ENCODE measurements at regions not wholly inside any gene's neighbourhood (a gene's known extent, or its start where the extent isn't known, plus 50 kb on each side); places are given as distances from the start of the nearest gene placed in this dataset.

GRCh38 chr7:83808982-83809381 is 160.0 kb upstream of the SEMA3E start:
- Histone ChIP-seq H3K4ac (ENCODE audit: low read depth in 1 of 2, low read length in 2 of 2) (no peak overlapping the region), H3K36me3 (ENCODE audit: control insufficient read depth in 1 of 2, insufficient read depth in 2 of 2, low read depth in 1 of 2, low read length in 2 of 2) (no peaks in the 10 kb centered on the region), H3K9ac (ENCODE audit: low read length) (no peak overlapping the region), H3K14ac (ENCODE audit: low read length in 2 of 2) (no peak overlapping the region), H3K27ac (ENCODE audit: low read length, poor library complexity, severe bottlenecking) (no peak overlapping the region), H3K23ac (ENCODE audit: low read length in 2 of 2) (no peak overlapping the region), H3K18ac (ENCODE audit: low read depth in 1 of 2, low read length in 2 of 2) (no peak overlapping the region), H2AFZ (ENCODE audit: low read depth, low read length) (no peak overlapping the region), H3K27me3 (ENCODE audit: control insufficient read depth in 1 of 2, insufficient read depth in 1 of 2, low read length in 2 of 2) (no peaks in the 10 kb centered on the region), H2BK120ac (ENCODE audit: low read depth, low read length) (no peak overlapping the region), H2AK5ac (ENCODE audit: low read length, severe bottlenecking) (no peak overlapping the region), H3K9me3 (ENCODE audit: control insufficient read depth, low read length) (peaks cover 6% of the 10 kb centered on the region), H3K4me3 (ENCODE audit: insufficient read depth in 1 of 2, low read depth in 1 of 2, low read length in 2 of 2) (no peak overlapping the region), H3K79me1 (replicated peaks; ENCODE audit: low read length, poor library complexity, severe bottlenecking) (no peaks in the 10 kb centered on the region), H3K4me2 (ENCODE audit: low read length, poor library complexity, severe bottlenecking) (no peak overlapping the region), H2BK15ac (ENCODE audit: low read depth, poor library complexity, severe bottlenecking) (no peak overlapping the region), H3K4me1 (ENCODE audit: control insufficient read depth, insufficient read depth, low read depth, low read length) (no peaks in the 10 kb centered on the region), H2BK5ac (ENCODE audit: low read depth, low read length, poor library complexity, severe bottlenecking) (no peak overlapping the region), H4K91ac (ENCODE audit: low read length) (no peak overlapping the region), H4K8ac (ENCODE audit: low read length) (no peak overlapping the region), H2BK12ac (ENCODE audit: low read length in 2 of 2) (no peak overlapping the region)
- 94% methylated on average over 2 of the region's 2 CpGs for WGBS
- no peak for DNase-seq

GRCh38 chr7:83807774-83808173 is 158.8 kb upstream of the SEMA3E start:
- Histone ChIP-seq H3K79me1 (replicated peaks; ENCODE audit: low read length, poor library complexity, severe bottlenecking) (no peaks in the 10 kb centered on the region), H3K4ac (ENCODE audit: low read depth in 1 of 2, low read length in 2 of 2) (no peak overlapping the region), H2BK5ac (ENCODE audit: low read depth, low read length, poor library complexity, severe bottlenecking) (no peak overlapping the region), H2AK5ac (ENCODE audit: low read length, severe bottlenecking) (no peak overlapping the region), H3K27me3 (ENCODE audit: control insufficient read depth in 1 of 2, insufficient read depth in 1 of 2, low read length in 2 of 2) (no peaks in the 10 kb centered on the region), H2BK15ac (ENCODE audit: low read depth, poor library complexity, severe bottlenecking) (no peak overlapping the region), H3K23ac (ENCODE audit: low read length in 2 of 2) (no peak overlapping the region), H3K4me3 (ENCODE audit: insufficient read depth in 1 of 2, low read depth in 1 of 2, low read length in 2 of 2) (no peak overlapping the region), H3K36me3 (ENCODE audit: control insufficient read depth in 1 of 2, insufficient read depth in 2 of 2, low read depth in 1 of 2, low read length in 2 of 2) (no peaks in the 10 kb centered on the region), H3K18ac (ENCODE audit: low read depth in 1 of 2, low read length in 2 of 2) (no peak overlapping the region), H3K27ac (ENCODE audit: low read length, poor library complexity, severe bottlenecking) (no peak overlapping the region), H4K8ac (ENCODE audit: low read length) (no peak overlapping the region), H2AFZ (ENCODE audit: low read depth, low read length) (no peak overlapping the region), H4K91ac (ENCODE audit: low read length) (no peak overlapping the region), H2BK120ac (ENCODE audit: low read depth, low read length) (no peak overlapping the region), H3K4me1 (ENCODE audit: control insufficient read depth, insufficient read depth, low read depth, low read length) (no peaks in the 10 kb centered on the region), H3K14ac (ENCODE audit: low read length in 2 of 2) (no peak overlapping the region), H3K9me3 (ENCODE audit: control insufficient read depth, low read length) (peaks cover 5% of the 10 kb centered on the region), H2BK12ac (ENCODE audit: low read length in 2 of 2) (no peak overlapping the region), H3K9ac (ENCODE audit: low read length) (no peak overlapping the region), H3K4me2 (ENCODE audit: low read length, poor library complexity, severe bottlenecking) (no peak overlapping the region)
- DNase-seq: no peak
- 82% methylated on average over 4 of the region's 4 CpGs for WGBS

- no peaks in the 10 kb centered on the region for H3K27me3 ChIP-seq (ENCODE audit: control insufficient read depth in 1 of 2, insufficient read depth in 1 of 2, low read length in 2 of 2)
- no peak overlapping the region for H3K4me3 ChIP-seq (ENCODE audit: insufficient read depth in 1 of 2, low read depth in 1 of 2, low read length in 2 of 2)
- no peak overlapping the region for H3K23ac ChIP-seq (ENCODE audit: low read length in 2 of 2)
- H2BK12ac ChIP-seq (ENCODE audit: low read length in 2 of 2): no peak overlapping the region
- H2BK120ac ChIP-seq (ENCODE audit: low read depth, low read length): no peak overlapping the region
- H3K27ac ChIP-seq (ENCODE audit: low read length, poor library complexity, severe bottlenecking): no peak overlapping the region
- no peak overlapping the region for H4K91ac ChIP-seq (ENCODE audit: low read length)
- no peak overlapping the region for H3K4me2 ChIP-seq (ENCODE audit: low read length, poor library complexity, severe bottlenecking)
- H4K8ac ChIP-seq (ENCODE audit: low read length): no peak overlapping the region
- H3K14ac ChIP-seq (ENCODE audit: low read length in 2 of 2): no peak overlapping the region
- no peaks in the 10 kb centered on the region for H3K9me3 ChIP-seq (ENCODE audit: control insufficient read depth, low read length)
- no peak overlapping the region for H3K4ac ChIP-seq (ENCODE audit: low read depth in 1 of 2, low read length in 2 of 2)
- H3K79me1 ChIP-seq (replicated peaks; ENCODE audit: low read length, poor library complexity, severe bottlenecking): no peaks in the 10 kb centered on the region
- no peak overlapping the region for H2BK15ac ChIP-seq (ENCODE audit: low read depth, poor library complexity, severe bottlenecking)
- DNase-seq: no peak
- no peak overlapping the region for H2BK5ac ChIP-seq (ENCODE audit: low read depth, low read length, poor library complexity, severe bottlenecking)
- no peaks in the 10 kb centered on the region for H3K36me3 ChIP-seq (ENCODE audit: control insufficient read depth in 1 of 2, insufficient read depth in 2 of 2, low read depth in 1 of 2, low read length in 2 of 2)
- H3K9ac ChIP-seq (ENCODE audit: low read length): no peak overlapping the region
- H2AK5ac ChIP-seq (ENCODE audit: low read length, severe bottlenecking): no peak overlapping the region
- no CpG with 5 or more reads among the region's 1 CpG for WGBS
- H2AFZ ChIP-seq (ENCODE audit: low read depth, low read length): no peak overlapping the region
- no peaks in the 10 kb centered on the region for H3K4me1 ChIP-seq (ENCODE audit: control insufficient read depth, insufficient read depth, low read depth, low read length)
- H3K18ac ChIP-seq (ENCODE audit: low read depth in 1 of 2, low read length in 2 of 2): no peak overlapping the region
Observed at GRCh38 chr7:83806538-83806937, 157.6 kb upstream of the SEMA3E start.

DNA sequence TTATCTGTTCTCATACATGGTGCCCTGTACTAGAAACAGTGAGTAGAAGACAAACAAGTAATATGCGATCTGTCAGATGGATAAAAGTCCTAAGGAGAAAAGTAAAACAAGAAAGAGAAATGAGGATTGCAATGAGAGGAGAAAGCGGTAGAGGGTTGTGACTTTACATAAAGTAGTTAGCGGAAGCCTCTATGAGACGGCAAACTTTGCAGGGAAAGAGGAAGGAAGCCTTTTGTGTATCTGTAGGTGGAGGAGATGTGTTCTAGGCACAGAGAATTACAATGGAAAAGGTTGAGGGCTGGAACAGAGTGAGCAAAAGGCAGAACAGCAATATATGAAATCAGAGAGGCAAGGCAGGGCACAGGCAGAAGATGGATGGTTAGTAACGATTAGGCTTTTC is 150.4 kb upstream of the SEMA3E start:
- WGBS: 97% methylated on average over 5 of the region's 5 CpGs
- no peak overlapping the region for H3K23ac ChIP-seq (ENCODE audit: low read length in 2 of 2)

More for the DNA sequence above, 150.4 kb upstream of the SEMA3E start:
- Histone ChIP-seq H3K4ac (ENCODE audit: low read depth in 1 of 2, low read length in 2 of 2) (no peak overlapping the region), H3K79me1 (replicated peaks; ENCODE audit: low read length, poor library complexity, severe bottlenecking) (no peaks in the 10 kb centered on the region), H2BK5ac (ENCODE audit: low read depth, low read length, poor library complexity, severe bottlenecking) (no peak overlapping the region), H4K8ac (ENCODE audit: low read length) (no peak overlapping the region), H2BK120ac (ENCODE audit: low read depth, low read length) (no peak overlapping the region), H3K27ac (ENCODE audit: low read length, poor library complexity, severe bottlenecking) (no peak overlapping the region), H3K14ac (ENCODE audit: low read length in 2 of 2) (no peak overlapping the region), H3K4me3 (ENCODE audit: insufficient read depth in 1 of 2, low read depth in 1 of 2, low read length in 2 of 2) (no peak overlapping the region), H3K4me1 (ENCODE audit: control insufficient read depth, insufficient read depth, low read depth, low read length) (no peaks in the 10 kb centered on the region), H3K9ac (ENCODE audit: low read length) (no peak overlapping the region), H3K4me2 (ENCODE audit: low read length, poor library complexity, severe bottlenecking) (no peak overlapping the region), H2AK5ac (ENCODE audit: low read length, severe bottlenecking) (no peak overlapping the region), H2AFZ (ENCODE audit: low read depth, low read length) (no peak overlapping the region), H4K91ac (ENCODE audit: low read length) (no peak overlapping the region), H2BK12ac (ENCODE audit: low read length in 2 of 2) (no peak overlapping the region), H3K18ac (ENCODE audit: low read depth in 1 of 2, low read length in 2 of 2) (no peak overlapping the region), H2BK15ac (ENCODE audit: low read depth, poor library complexity, severe bottlenecking) (no peak overlapping the region), H3K9me3 (ENCODE audit: control insufficient read depth, low read length) (no peaks in the 10 kb centered on the region), H3K27me3 (ENCODE audit: control insufficient read depth in 1 of 2, insufficient read depth in 1 of 2, low read length in 2 of 2) (no peaks in the 10 kb centered on the region), H3K36me3 (ENCODE audit: control insufficient read depth in 1 of 2, insufficient read depth in 2 of 2, low read depth in 1 of 2, low read length in 2 of 2) (no peaks in the 10 kb centered on the region)
- DNase-seq: no peak

Data from mesenchymal stem cell (in vitro differentiated cells and primary cell).